ENCODE measurements at regions not wholly inside any gene's neighbourhood (a gene's known extent, or its start where the extent isn't known, plus 50 kb on each side); places are given as distances from the start of the nearest gene placed in this dataset.

DNA sequence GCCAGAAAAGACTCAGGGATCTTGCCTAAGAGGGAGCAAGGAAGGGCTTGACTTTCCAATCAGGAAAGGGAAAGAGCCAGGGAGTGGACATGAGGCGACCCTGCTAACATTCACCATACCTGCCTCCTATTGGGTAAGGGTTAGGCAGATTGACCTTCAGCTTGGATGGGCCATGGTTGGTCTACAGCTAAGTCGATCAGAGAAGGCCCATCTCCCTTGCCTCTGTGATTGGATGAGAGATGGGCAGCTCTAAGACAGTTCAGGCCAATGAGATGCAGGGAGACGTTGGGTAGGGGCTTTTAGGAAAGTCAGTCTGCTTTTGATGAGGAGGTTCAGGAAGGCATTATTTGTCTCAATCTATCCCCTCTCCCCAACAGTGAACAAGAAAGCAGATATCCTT lies 135.0 kb upstream of the STC2 start:
- TF ChIP-seq POLR2AphosphoS5 (IDR thresholded peaks at IDR 0.05) = no peak
- TF ChIP-seq, protein P1, sequence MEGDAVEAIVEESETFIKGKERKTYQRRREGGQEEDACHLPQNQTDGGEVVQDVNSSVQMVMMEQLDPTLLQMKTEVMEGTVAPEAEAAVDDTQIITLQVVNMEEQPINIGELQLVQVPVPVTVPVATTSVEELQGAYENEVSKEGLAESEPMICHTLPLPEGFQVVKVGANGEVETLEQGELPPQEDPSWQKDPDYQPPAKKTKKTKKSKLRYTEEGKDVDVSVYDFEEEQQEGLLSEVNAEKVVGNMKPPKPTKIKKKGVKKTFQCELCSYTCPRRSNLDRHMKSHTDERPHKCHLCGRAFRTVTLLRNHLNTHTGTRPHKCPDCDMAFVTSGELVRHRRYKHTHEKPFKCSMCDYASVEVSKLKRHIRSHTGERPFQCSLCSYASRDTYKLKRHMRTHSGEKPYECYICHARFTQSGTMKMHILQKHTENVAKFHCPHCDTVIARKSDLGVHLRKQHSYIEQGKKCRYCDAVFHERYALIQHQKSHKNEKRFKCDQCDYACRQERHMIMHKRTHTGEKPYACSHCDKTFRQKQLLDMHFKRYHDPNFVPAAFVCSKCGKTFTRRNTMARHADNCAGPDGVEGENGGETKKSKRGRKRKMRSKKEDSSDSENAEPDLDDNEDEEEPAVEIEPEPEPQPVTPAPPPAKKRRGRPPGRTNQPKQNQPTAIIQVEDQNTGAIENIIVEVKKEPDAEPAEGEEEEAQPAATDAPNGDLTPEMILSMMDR (IDR thresholded peaks at IDR 0.05) = no peak
